Head of caudate nucleus (tissue), 42 donors: ENCODE measurements at regions not wholly inside any gene's neighbourhood (a gene's known extent, or its start where the extent isn't known, plus 50 kb on each side); places are given as distances from the start of the nearest gene placed in this dataset.

ENCODE experiments used
- DNase-seq, 42 donors: peaks; one replicate each; pipeline versions ENCODE4 v3.0.0 to v3.0.0-alpha.2; 2020 to 2021; ENCODE audit warnings: mixed read lengths in 7 of 42
- intact Hi-C: fragments of 100-400 bp; cut with DNase I; formaldehyde crosslinking; loops from one replicate; pipeline ENCODE4 v1.15.0; 2022

GRCh38 chr6:170157567-170158218 is 133.2 kb downstream of the DLL1 start:
- intact Hi-C loops = no loop called here
- peak in 4 of 42 donors; percentile 1 to 34 (median 6) for DNase-seq

GRCh38 chr6:170156448-170157375 is 134.2 kb downstream of the DLL1 start:
- DNase-seq = peak in 7 of 42 donors; percentile 2 to 30 (median 13)
- intact Hi-C loops = no loop called here

- peak in 3 of 42 donors; percentile 3 to 27 (median 9) for DNase-seq
- intact Hi-C loops = no loop called here
Observed at GRCh38 chr6:170155464-170156196, 135.2 kb downstream of the DLL1 start.

GRCh38 chr6:170153436-170154319 is 137.2 kb downstream of the DLL1 start:
- DNase-seq = peak in 1 of 42 donors; percentile 15
- intact Hi-C loops = no loop called here

- DNase-seq = peak in 34 of 42 donors; percentile 36 to 85 (median 56)
- intact Hi-C loops = no loop called here
Observed at GRCh38 chr6:170152989-170153388, 137.9 kb downstream of the DLL1 start.

DNA sequence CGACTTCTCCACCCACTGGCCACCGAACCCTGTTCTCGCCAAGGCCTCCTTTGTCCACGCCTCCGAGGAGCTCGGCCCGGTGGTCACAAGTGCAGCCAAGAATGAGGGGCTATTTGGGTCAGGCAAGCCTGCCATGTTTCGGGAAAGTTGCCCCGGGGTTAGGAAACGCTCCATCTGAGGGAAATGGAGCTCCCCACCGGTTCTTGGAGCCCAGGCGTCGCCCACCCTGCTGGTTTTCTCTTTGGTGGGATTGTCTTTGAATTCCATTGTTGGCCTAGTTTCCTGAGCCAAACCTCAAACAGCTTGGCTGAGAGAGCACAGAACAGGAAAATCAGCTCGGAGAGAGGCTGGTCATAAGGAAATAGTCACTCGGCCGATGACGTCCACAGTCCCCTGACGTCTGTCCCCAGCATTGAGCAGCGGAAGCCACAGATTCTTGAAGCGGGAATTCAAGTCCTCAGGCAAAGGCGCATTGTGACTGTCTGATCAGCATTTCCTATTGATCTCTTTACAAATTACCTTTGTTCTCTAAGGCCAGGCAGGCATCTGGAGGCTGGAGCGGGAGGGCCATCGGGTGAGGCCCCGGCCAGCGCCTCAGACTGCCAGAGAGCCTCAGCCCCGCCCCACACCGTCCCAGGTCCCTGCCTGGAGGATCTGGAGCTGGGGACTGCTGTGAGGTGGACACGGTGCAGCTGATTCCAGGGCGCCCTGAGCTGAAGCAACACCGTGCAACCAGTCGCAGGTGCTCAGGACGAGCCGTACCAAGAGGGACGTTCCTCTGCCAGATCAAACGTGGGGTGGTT is 138.6 kb downstream of the DLL1 start:
- intact Hi-C loops = no loop called here

GRCh38 chr6:170151804-170152123 is 139.1 kb downstream of the DLL1 start:
- peak in 2 of 42 donors; percentile 22 to 34 for DNase-seq
- intact Hi-C loops = no loop called here

More for the DNA sequence above, 138.6 kb downstream of the DLL1 start:
- DNase-seq = peak in 30 of 42 donors; percentile 20 to 78 (median 55)

DNA sequence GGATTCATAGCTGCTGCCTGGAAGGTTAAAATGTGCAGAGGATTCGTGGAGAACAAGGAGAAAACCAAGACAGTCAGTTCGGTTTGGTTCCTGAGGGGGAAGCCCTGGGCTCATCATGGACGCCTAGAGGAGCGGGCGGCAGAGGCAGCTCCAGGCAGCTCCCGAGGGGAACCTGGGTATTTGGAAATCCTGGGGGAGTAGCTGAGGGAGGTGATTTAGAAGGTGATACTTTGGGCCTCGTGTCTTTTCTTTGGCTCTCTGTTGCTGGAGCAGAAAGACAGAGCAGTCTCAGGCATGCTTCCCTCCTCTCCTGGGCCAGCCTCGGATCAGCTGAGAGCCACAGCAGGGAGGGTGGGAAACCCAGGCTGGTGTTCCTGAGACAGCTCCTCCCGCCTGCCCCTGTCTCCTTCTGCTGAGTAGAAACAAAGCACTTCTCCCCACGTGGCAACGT is 139.5 kb downstream of the DLL1 start:
- DNase-seq = peak in 6 of 42 donors; percentile 15 to 50 (median 28)
- intact Hi-C loops = no loop called here

DNA sequence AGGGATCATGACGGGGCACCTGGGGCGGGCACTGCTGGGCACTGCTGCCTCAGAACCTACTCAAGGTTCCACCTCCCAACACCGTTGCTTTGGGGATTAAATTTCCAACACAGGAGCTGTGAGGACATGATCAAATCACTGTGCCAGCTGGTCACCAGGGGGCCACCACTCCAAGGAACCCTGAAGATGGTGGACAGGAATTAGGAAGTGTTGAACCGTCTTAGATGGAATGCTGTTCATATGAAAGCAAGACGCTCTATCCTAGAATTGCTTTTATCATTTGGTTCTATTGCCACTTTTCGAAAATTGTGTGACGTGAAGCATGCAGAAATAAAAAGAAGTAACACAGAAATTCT is 140.3 kb downstream of the DLL1 start:
- intact Hi-C loops = no loop called here
- peak in 2 of 42 donors; percentile 12 to 16 for DNase-seq

- DNase-seq = peak in 2 of 42 donors; percentile 4 to 9
- intact Hi-C loops = no loop called here
Observed at GRCh38 chr6:170149681-170150589, 140.9 kb downstream of the DLL1 start.

GRCh38 chr6:170148709-170149470 is 142.0 kb downstream of the DLL1 start:
- DNase-seq = peak in 1 of 42 donors; percentile 14
- intact Hi-C loops = no loop called here

DNA sequence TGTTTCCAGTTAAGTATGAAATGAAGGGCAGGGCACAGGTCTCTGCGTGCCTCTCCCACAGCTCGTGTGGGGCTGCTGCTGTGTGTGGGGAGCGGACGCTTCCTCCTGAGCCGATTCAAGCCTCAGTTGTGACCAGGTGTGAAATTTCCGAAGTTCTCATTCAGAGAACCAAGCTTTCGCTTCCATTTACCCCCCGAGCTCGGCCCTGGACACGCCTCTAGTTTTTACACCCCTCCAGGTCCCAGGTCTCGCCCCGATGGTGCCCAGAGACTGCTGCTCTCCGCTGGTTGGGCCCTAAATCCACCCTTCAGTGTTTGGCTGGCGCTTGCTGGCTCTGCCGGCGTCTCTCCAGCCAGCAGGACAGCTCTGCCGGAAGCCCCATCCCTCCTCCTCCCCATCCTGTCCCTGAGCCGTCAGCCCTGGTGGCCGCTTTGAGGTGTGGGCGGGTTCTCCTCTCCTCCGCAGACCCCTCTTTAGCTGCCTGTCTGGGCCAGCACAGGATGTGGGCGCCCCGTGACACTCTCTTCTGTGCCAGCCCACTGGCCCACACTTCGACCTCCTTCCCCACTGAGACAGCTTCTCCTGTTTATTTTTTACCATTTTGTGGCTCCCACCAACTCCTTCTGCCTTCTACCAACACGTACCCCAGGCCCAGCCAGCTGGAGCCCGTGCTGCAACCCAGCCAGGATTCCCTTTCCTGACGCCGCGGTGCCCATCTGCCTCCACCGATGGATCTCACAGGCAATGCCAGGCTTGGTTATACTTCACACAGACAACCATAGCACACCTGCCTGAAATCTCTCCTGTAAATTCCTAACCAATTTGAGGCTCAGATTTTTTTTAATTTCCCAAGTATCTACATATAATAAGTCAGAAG is 142.8 kb downstream of the DLL1 start:
- DNase-seq = peak in 4 of 42 donors; percentile 4 to 23 (median 18)
- intact Hi-C loops = no loop called here

DNA sequence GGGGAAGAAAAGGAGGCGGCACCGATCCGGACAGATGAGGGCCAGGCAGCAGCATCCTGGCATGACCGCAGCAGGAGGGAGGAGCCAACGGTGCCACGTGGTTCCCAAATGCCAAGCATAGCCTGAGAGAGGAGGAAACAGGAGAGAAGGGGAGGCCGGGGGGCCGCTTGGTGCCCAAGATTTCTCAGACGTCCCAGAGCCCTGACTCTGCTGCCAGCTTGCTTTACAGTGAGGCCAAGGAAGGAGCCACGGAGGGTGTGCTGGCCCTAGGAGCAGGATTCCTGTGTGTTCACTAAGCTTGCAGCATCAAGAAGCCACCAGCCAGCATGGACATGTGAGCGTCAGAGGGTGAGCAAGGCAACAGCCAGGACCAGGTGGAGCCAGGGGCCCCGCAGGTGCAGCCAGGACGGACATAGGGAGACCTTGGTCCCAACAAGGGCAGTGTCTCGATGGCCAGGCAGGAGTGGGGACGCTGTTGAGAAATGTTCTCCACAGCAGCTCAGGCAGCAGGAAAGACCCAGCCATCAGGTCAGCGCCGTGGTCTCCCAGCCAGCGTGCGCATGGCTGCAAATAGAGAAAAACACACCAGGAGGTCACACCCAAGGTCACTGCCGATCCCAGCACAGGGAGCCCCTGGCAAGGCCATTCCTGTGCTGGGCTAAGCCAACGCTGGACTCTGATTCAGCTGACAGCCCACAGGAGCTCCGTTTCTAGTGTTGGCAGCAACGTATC is 143.7 kb downstream of the DLL1 start:
- intact Hi-C loops = no loop called here
- DNase-seq = peak in 37 of 42 donors; percentile 32 to 83 (median 65)

DNA sequence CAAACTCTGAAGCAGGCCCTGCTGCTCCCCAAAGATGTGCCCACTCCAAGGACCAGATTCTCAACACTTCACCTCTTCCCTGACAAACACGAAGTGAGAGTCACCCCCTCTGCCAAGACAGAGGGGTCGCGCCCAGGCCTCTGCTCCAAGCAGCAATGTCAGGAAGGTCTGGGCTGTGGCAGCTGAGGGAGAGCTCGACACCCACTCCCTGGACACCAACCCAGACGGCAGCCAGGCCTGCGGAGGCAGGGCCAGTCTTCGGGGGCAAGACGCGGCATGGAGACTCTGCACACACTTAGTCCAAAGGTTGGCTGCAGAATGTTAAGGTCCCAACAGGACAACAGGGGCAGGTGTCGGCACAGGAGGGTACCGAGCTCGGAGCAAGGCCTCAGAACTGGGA is 144.2 kb downstream of the DLL1 start:
- peak in 4 of 42 donors; percentile 5 to 39 (median 9) for DNase-seq
- intact Hi-C loops = no loop called here
